H1 (cell line): ENCODE measurements at regions not wholly inside any gene's neighbourhood (a gene's known extent, or its start where the extent isn't known, plus 50 kb on each side); places are given as distances from the start of the nearest gene placed in this dataset.

Experiments used
- GTF2F1 ChIP-seq: IDR thresholded peaks from 2 replicates; pipeline ENCODE4 v1.6.1; 2012; ENCODE audit warnings: low read depth, low read length, improper control_type of control experiment, borderline replicate concordance
- HDAC2 ChIP-seq, 2 experiments: fragments of 300-600 bp in 1 of 2; sonication (generic) in 1 of 2; IDR thresholded peaks; 2 replicates each; pipeline ENCODE4 v1.6.1; 2011 to 2012; ENCODE audit warnings: low read depth in 2 of 2, low read length in 2 of 2, mild to moderate bottlenecking in 2 of 2, moderate library complexity in 2 of 2, borderline replicate concordance in 1 of 2, inconsistent platforms in 1 of 2
- MAFK ChIP-seq: IDR thresholded peaks from 2 replicates; pipeline ENCODE4 v1.6.1; 2012; ENCODE audit warnings: low read depth, mild to moderate bottlenecking, improper control_type of control experiment, low read length
- RAD21 ChIP-seq, 2 experiments: IDR thresholded peaks in 1 of 2; conservative IDR thresholded peaks in 1 of 2; 2 replicates each; pipeline ENCODE4 v1.6.1; 2011; ENCODE audit warnings: low read depth in 2 of 2, low read length in 2 of 2, improper control_type of control experiment in 1 of 2, inconsistent platforms in 1 of 2, mild to moderate bottlenecking in 1 of 2, moderate library complexity in 1 of 2
- SIX5 ChIP-seq: IDR thresholded peaks from 2 replicates; pipeline ENCODE4 v1.6.1; 2011; ENCODE audit warnings: mild to moderate bottlenecking, low read depth, low read length
- SP2 ChIP-seq: IDR thresholded peaks from 2 replicates; pipeline ENCODE4 v1.6.1; 2012; ENCODE audit warnings: mild to moderate bottlenecking, low read length, inconsistent platforms
- TAF7 ChIP-seq: optimal IDR thresholded peaks from 2 replicates; pipeline ENCODE3; 2011; ENCODE audit warnings: low read depth, mild to moderate bottlenecking, inconsistent platforms, low read length, moderate library complexity, borderline replicate concordance
- TF ChIP-seq, protein P1 (sequence below): fragments of 300-600 bp; sonication (generic); IDR thresholded peaks from 2 replicates; pipeline ENCODE4 v1.7.1; 2012; ENCODE audit warnings: low read length, moderate library complexity, mild to moderate bottlenecking, inconsistent platforms; ENCODE audit not compliant: insufficient replicate concordance
- TF ChIP-seq, protein P2 (sequence below): IDR thresholded peaks from 2 replicates; pipeline ENCODE4 v1.6.1; 2012; ENCODE audit warnings: inconsistent platforms

DNA sequence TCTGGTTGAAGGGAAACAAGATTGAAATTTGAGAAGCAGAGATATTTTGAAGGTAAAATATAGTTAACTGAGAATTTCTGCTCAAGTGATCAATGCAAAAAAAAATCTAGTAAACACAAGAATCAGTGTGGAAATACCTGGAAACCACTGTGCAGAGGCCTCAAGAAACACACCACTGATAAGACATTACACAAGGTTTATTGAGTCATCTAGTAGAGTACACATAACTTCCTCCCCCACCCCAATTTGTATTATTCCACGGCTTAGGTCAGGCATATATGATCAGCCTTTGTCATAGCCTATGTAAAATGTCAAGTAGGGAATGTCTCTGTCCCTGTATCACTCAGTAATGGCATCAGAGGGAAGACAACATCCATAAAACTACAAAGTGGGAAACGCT lies 447.8 kb upstream of the BCHE start (continued):
- TF ChIP-seq, protein P1, sequence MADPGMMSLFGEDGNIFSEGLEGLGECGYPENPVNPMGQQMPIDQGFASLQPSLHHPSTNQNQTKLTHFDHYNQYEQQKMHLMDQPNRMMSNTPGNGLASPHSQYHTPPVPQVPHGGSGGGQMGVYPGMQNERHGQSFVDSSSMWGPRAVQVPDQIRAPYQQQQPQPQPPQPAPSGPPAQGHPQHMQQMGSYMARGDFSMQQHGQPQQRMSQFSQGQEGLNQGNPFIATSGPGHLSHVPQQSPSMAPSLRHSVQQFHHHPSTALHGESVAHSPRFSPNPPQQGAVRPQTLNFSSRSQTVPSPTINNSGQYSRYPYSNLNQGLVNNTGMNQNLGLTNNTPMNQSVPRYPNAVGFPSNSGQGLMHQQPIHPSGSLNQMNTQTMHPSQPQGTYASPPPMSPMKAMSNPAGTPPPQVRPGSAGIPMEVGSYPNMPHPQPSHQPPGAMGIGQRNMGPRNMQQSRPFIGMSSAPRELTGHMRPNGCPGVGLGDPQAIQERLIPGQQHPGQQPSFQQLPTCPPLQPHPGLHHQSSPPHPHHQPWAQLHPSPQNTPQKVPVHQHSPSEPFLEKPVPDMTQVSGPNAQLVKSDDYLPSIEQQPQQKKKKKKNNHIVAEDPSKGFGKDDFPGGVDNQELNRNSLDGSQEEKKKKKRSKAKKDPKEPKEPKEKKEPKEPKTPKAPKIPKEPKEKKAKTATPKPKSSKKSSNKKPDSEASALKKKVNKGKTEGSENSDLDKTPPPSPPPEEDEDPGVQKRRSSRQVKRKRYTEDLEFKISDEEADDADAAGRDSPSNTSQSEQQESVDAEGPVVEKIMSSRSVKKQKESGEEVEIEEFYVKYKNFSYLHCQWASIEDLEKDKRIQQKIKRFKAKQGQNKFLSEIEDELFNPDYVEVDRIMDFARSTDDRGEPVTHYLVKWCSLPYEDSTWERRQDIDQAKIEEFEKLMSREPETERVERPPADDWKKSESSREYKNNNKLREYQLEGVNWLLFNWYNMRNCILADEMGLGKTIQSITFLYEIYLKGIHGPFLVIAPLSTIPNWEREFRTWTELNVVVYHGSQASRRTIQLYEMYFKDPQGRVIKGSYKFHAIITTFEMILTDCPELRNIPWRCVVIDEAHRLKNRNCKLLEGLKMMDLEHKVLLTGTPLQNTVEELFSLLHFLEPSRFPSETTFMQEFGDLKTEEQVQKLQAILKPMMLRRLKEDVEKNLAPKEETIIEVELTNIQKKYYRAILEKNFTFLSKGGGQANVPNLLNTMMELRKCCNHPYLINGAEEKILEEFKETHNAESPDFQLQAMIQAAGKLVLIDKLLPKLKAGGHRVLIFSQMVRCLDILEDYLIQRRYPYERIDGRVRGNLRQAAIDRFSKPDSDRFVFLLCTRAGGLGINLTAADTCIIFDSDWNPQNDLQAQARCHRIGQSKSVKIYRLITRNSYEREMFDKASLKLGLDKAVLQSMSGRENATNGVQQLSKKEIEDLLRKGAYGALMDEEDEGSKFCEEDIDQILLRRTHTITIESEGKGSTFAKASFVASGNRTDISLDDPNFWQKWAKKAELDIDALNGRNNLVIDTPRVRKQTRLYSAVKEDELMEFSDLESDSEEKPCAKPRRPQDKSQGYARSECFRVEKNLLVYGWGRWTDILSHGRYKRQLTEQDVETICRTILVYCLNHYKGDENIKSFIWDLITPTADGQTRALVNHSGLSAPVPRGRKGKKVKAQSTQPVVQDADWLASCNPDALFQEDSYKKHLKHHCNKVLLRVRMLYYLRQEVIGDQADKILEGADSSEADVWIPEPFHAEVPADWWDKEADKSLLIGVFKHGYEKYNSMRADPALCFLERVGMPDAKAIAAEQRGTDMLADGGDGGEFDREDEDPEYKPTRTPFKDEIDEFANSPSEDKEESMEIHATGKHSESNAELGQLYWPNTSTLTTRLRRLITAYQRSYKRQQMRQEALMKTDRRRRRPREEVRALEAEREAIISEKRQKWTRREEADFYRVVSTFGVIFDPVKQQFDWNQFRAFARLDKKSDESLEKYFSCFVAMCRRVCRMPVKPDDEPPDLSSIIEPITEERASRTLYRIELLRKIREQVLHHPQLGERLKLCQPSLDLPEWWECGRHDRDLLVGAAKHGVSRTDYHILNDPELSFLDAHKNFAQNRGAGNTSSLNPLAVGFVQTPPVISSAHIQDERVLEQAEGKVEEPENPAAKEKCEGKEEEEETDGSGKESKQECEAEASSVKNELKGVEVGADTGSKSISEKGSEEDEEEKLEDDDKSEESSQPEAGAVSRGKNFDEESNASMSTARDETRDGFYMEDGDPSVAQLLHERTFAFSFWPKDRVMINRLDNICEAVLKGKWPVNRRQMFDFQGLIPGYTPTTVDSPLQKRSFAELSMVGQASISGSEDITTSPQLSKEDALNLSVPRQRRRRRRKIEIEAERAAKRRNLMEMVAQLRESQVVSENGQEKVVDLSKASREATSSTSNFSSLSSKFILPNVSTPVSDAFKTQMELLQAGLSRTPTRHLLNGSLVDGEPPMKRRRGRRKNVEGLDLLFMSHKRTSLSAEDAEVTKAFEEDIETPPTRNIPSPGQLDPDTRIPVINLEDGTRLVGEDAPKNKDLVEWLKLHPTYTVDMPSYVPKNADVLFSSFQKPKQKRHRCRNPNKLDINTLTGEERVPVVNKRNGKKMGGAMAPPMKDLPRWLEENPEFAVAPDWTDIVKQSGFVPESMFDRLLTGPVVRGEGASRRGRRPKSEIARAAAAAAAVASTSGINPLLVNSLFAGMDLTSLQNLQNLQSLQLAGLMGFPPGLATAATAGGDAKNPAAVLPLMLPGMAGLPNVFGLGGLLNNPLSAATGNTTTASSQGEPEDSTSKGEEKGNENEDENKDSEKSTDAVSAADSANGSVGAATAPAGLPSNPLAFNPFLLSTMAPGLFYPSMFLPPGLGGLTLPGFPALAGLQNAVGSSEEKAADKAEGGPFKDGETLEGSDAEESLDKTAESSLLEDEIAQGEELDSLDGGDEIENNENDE = no peak
- TF ChIP-seq, protein P2, sequence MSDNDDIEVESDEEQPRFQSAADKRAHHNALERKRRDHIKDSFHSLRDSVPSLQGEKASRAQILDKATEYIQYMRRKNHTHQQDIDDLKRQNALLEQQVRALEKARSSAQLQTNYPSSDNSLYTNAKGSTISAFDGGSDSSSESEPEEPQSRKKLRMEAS = no peak
- TF ChIP-seq HDAC2 (IDR thresholded peaks at IDR 0.05; ENCODE audit: borderline replicate concordance in 1 of 2, low read depth in 2 of 2, low read length in 2 of 2) (no peak), RAD21 (IDR thresholded peaks at IDR 0.05 in 1 of 2, conservative IDR thresholded peaks at IDR 0.05 in 1 of 2; ENCODE audit: low read depth in 2 of 2, low read length in 2 of 2) (no peak), SP2 (no peak), MAFK (no peak), SIX5 (no peak), TAF7 (no peak), GTF2F1 (no peak)
- TF ChIP-seq, all 59 proteins: peak for 0
